Fibroblast of peridontal ligament (primary cell): ENCODE measurements at regions not wholly inside any gene's neighbourhood (a gene's known extent, or its start where the extent isn't known, plus 50 kb on each side); places are given as distances from the start of the nearest gene placed in this dataset.

Experiments used
- DNase-seq: peaks from one replicate; pipeline ENCODE4 v3.0.0-alpha.2; 2010; ENCODE audit errors: extremely low read depth

- peak; percentile 25 for DNase-seq
Observed at GRCh38 chr1:221791846-221792245, 50.0 kb upstream of the DUSP10 start.
